Ishikawa (cell line): ENCODE measurements at regions not wholly inside any gene's neighbourhood (a gene's known extent, or its start where the extent isn't known, plus 50 kb on each side); places are given as distances from the start of the nearest gene placed in this dataset.

Experiments
- CEBPB ChIP-seq: IDR thresholded peaks from 2 replicates; pipeline ENCODE4 v1.6.1; 2012
- CREB1 ChIP-seq: IDR thresholded peaks from 2 replicates; pipeline ENCODE4 v1.6.1; 2012; ENCODE audit warnings: low read depth
- EGR1 ChIP-seq: IDR thresholded peaks from 2 replicates; pipeline ENCODE4 v1.6.1; 2012
- EP300 ChIP-seq: IDR thresholded peaks from 2 replicates; pipeline ENCODE4 v1.6.1; 2012; ENCODE audit warnings: borderline replicate concordance
- FOXM1 ChIP-seq: IDR thresholded peaks from 2 replicates; pipeline ENCODE4 v1.6.1; 2012; ENCODE audit warnings: low read depth, borderline replicate concordance
- MAX ChIP-seq: IDR thresholded peaks from 2 replicates; pipeline ENCODE4 v1.6.1; 2012
- NFIC ChIP-seq: IDR thresholded peaks from 2 replicates; pipeline ENCODE4 v1.6.1; 2012
- RAD21 ChIP-seq: IDR thresholded peaks from 2 replicates; pipeline ENCODE4 v1.6.1; 2012; ENCODE audit warnings: low read depth
- REST ChIP-seq: IDR thresholded peaks from 2 replicates; pipeline ENCODE4 v1.6.1; 2012; ENCODE audit warnings: low read depth, mild to moderate bottlenecking
- TAF1 ChIP-seq: IDR thresholded peaks from 2 replicates; pipeline ENCODE4 v1.6.1; 2012; ENCODE audit warnings: low read depth, mild to moderate bottlenecking
- TCF12 ChIP-seq: IDR thresholded peaks from 2 replicates; pipeline ENCODE4 v1.6.1; 2012; ENCODE audit warnings: low read depth
- TEAD4 ChIP-seq: IDR thresholded peaks from 2 replicates; pipeline ENCODE4 v1.6.1; 2012
- USF1 ChIP-seq: IDR thresholded peaks from 2 replicates; pipeline ENCODE4 v1.6.1; 2012
- YY1 ChIP-seq: IDR thresholded peaks from 2 replicates; pipeline ENCODE4 v1.6.1; 2012; ENCODE audit warnings: low read depth
- ZBTB7A ChIP-seq: IDR thresholded peaks from 2 replicates; pipeline ENCODE4 v1.6.1; 2012; ENCODE audit warnings: low read depth

DNA sequence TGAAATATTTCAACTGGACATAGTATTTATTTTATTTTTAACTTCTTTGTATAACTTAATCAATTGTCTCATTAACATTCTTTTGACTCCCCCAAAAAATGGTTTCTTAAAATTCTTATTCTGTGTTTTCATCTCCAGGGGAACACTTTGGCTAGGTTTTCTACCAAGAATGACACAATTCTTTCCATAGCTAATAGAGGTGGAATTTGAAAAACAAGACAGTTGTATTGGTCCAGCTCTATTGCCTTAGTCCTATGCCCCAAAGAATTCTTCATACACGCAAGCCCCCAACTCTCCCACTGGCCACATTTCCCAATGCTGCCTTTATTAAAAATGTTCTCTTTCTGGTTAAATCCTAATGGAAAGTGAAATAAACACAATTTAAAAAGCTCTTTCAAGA lies 104.7 kb upstream of the PKDCC start:
- TF ChIP-seq MAX (no peak), USF1 (no peak), ZBTB7A (no peak), YY1 (no peak), FOXM1 (no peak), TEAD4 (no peak), EGR1 (no peak), CEBPB (no peak), REST (no peak), TCF12 (no peak), CREB1 (no peak), RAD21 (no peak), NFIC (no peak), TAF1 (no peak), EP300 (no peak)

DNA sequence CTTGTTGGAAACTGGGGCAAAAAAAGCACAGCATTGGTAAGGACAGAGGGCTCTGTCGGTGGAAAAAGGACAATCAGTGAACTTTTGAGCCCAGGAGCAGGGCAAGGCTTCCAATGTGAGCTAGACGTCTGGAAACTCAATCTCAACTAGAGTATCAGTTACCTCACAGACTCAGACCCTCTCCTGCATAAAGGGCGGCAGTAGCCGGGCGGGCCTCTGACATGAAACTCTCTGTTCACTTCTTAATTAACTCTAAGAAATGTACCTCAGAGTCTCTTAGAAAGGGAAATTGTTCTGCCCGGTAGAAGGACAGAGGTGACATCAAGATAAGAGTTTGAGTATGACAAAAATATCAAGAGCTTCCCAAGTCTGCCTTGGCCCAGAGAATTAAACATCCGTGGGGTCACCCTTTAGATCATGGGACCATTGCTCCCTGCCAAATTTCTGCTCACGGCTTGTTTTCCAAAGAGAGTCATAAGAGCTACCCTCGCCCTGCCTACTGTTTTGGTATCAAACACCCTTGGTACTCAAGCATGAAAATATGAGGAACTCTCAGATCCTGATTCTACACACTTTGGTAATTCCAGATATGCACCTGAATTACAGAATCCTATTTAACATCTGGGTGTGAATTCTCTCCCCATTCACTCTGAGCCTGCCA lies 103.5 kb upstream of the PKDCC start:
- TF ChIP-seq EP300 (no peak), NFIC (no peak), CREB1 (no peak), CEBPB (no peak), FOXM1 (no peak), ZBTB7A (no peak)

DNA sequence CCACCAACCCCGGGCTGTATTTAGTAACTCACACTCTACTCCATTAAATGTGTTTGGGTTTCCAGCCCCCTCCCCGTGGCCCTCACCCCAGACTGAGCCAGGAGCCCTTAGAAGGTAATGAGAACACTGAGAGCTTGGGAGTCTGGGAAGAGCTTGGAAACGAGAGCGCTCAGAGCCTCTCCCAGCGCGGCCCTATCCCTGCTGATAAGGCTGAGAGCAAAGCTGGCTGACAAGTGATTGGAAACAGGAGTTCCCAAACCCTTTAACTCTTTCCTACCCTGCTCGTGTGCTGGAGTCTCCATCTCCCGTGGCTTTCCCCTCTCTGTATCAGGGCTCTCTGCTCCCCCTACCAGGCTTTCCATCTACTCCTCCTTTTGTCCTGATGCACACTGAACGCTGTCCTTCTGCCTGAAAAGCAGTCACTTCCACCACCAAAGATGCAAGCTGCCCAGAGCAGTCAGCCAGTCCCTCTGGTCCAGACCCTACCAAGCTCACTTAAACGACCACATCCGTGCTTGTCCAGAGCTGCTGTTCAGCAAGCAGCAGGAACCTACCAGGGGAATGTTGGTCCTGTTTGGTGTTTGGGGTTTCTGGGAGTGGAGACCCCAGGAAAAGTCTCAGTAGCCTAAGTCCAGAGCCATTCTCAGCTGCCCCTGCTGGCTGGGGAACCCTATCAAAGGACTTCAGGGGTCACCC lies 100.0 kb upstream of the PKDCC start:
- no peak for TF ChIP-seq REST
- TF ChIP-seq YY1: no peak

DNA sequence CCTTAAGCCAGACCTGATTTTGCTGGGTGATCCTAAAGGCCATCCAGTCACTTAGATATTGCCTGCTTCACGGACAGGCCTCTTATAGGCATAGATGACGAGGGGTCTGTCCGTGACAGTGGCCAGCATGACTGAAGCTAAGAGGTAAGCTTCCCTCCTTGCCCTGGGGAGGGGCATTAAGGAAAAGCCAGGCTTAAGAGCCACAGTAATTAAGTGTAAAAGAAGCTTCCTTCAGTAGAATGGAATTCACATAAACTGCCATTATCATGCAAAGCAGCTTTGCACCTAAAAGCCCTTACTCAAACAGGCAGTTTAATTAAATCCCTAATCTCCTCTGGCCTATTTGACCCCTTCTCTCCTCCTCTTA lies 99.4 kb upstream of the PKDCC start:
- TF ChIP-seq RAD21: no peak
- TF ChIP-seq NFIC: no peak
- no peak for TF ChIP-seq EGR1
- TF ChIP-seq YY1: no peak
- TF ChIP-seq TCF12: no peak
- no peak for TF ChIP-seq CEBPB
- no peak for TF ChIP-seq ZBTB7A
- TF ChIP-seq TEAD4: no peak
- TF ChIP-seq MAX: no peak
- no peak for TF ChIP-seq TAF1

DNA sequence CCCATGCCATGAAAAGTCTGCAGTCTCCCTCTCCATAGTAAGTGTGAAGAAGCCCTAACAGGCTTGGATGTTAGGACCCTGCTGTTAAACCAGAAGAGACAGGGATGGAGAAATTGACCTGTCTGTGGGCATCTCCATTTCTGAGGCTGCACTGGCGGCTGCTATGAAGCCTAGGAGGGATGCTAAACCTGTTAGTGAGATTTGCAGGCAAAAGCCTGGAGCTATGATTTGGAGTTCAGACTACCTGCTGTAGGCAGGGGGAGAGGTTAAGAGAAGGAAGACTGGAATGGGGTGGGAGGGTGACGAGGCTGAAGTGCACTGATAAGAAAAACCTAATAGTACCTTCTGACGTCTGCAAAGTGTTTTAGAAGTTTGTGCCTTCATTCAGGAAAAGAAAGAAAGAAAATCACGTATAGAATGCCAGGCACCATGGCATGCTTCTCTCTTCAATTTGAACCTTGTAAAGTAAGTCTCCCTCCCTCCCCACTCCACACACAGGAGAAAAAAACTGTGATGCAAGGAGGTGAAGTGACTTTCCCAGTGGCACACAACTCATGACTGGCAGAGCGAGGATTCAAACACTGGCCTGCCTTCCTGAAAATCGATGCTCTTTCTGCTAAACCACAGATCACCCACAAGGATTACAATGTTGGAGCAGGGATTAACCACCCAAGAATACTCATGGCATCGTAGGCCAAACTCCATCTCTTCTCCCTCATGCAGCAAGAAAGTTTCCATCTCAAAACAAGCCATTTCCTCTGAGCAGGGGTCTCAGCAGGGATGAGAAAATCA lies 98.5 kb upstream of the PKDCC start:
- no peak for TF ChIP-seq RAD21
- no peak for TF ChIP-seq TCF12
- no peak for TF ChIP-seq EP300
- no peak for TF ChIP-seq YY1
- no peak for TF ChIP-seq EGR1
- TF ChIP-seq USF1: no peak
- TF ChIP-seq NFIC: no peak
- no peak for TF ChIP-seq FOXM1
- TF ChIP-seq CEBPB: no peak
- TF ChIP-seq CREB1: no peak
- TF ChIP-seq ZBTB7A: no peak
- TF ChIP-seq TAF1: no peak
- no peak for TF ChIP-seq MAX
- TF ChIP-seq TEAD4: no peak
